A673 (cell line): ENCODE measurements at regions not wholly inside any gene's neighbourhood (a gene's known extent, or its start where the extent isn't known, plus 50 kb on each side); places are given as distances from the start of the nearest gene placed in this dataset.

Experiments
- BruUV-seq: library from RNA; stranded (reverse); fragments of 400-500 nt; replicated peaks from 2 replicates; lab custom pipeline; 2021; lab: Mats Ljungman, UMichigan
- CTCF ChIA-PET: fragments of 300-600 bp; sonication (Branson Sonifier 250); formaldehyde crosslinking; loops from one replicate; lab custom pipeline; 2022; ENCODE audit warnings: antibody characterized with exemption; lab: Charles Lee
- POLR2A ChIA-PET: fragments of 300-600 bp; sonication (Branson Sonifier 250); formaldehyde crosslinking; loops from one replicate; lab custom pipeline; 2022; ENCODE audit warnings: antibody characterized with exemption; ENCODE audit not compliant: low non-redundant PET; lab: Charles Lee
- DNase-seq: peaks from one replicate; pipeline ENCODE4 v3.0.0-alpha.2; 2015; ENCODE audit warnings: low spot score
- H3K27ac ChIP-seq: fragments of 200-600 bp; sonication (generic); 2 replicates; pipeline ENCODE4 v1.5.1; 2016; ENCODE audit warnings: mixed run types, low read depth, mild to moderate bottlenecking, mixed read lengths, antibody characterized with exemption, low read length; ENCODE audit not compliant: poor library complexity, severe bottlenecking
- H3K27me3 ChIP-seq: fragments of 200-600 bp; sonication (generic); replicated peaks from 2 replicates; pipeline ENCODE4 v1.6.1; 2017; ENCODE audit warnings: mixed run types, low read depth, mild to moderate bottlenecking, mixed read lengths, antibody characterized with exemption, low read length; ENCODE audit not compliant: insufficient read depth, poor library complexity
- H3K36me3 ChIP-seq: fragments of 200-600 bp; sonication (generic); 2 replicates; pipeline ENCODE4 v1.6.1; 2016; ENCODE audit warnings: mixed run types, mild to moderate bottlenecking, mixed read lengths, antibody characterized with exemption, low read length; ENCODE audit not compliant: insufficient read depth, poor library complexity, severe bottlenecking
- H3K4me1 ChIP-seq: fragments of 200-600 bp; sonication (generic); 2 replicates; pipeline ENCODE4 v1.6.1; 2017; ENCODE audit warnings: mixed run types, mild to moderate bottlenecking, mixed read lengths, antibody characterized with exemption, low read length; ENCODE audit not compliant: insufficient read depth, poor library complexity, severe bottlenecking
- H3K4me3 ChIP-seq: fragments of 200-600 bp; sonication (generic); 2 replicates; pipeline ENCODE4 v1.5.1; 2016; ENCODE audit warnings: low read depth, mixed run types, mild to moderate bottlenecking, mixed read lengths, low read length; ENCODE audit not compliant: poor library complexity, severe bottlenecking
- H3K9me3 ChIP-seq: fragments of 200-600 bp; sonication (generic); 2 replicates; pipeline ENCODE4 v1.6.1; 2016; ENCODE audit warnings: mixed run types, low read depth, mild to moderate bottlenecking, mixed read lengths, antibody characterized with exemption, low read length; ENCODE audit not compliant: poor library complexity, severe bottlenecking
- CTCF ChIP-seq: fragments of 300-800, 200-600 bp; sonication (generic); conservative IDR thresholded peaks from 2 replicates; pipeline ENCODE4 v1.5.1; 2017; ENCODE audit warnings: low read depth, mild to moderate bottlenecking, antibody characterized with exemption, low read length, moderate library complexity, mixed read lengths
- EZH2 ChIP-seq: fragments of 200-600 bp; sonication (generic); IDR thresholded peaks from 2 replicates; pipeline ENCODE4 v1.6.1; 2017; ENCODE audit warnings: borderline replicate concordance, low read depth, mild to moderate bottlenecking, mixed read lengths, antibody characterized with exemption, low read length; ENCODE audit not compliant: poor library complexity, severe bottlenecking
- intact Hi-C: fragments of 100-400 bp; cut with micrococcal nuclease; formaldehyde crosslinking; loops from one replicate; pipeline ENCODE4 v1.10.0; 2022; ENCODE audit not compliant: unreplicated experiment

- ChIA-PET CTCF (no interaction called here), POLR2A (no interaction called here)
- H3K4me3 ChIP-seq = no peak overlapping the region
- no peaks in the 10 kb centered on the region for H3K9me3 ChIP-seq
- no peak for DNase-seq
- BruUV-seq = no TSS peak
- H3K27me3 ChIP-seq = no peaks in the 10 kb centered on the region
- no peak for TF ChIP-seq CTCF
- no peak for TF ChIP-seq EZH2
- H3K27ac ChIP-seq = no peak overlapping the region
- H3K36me3 ChIP-seq = no peaks in the 10 kb centered on the region
- intact Hi-C loops = no loop called here
- H3K4me1 ChIP-seq = no peaks in the 10 kb centered on the region
These were observed 647.8 kb upstream of the ACO1 start for GRCh38 chr9:31736581-31737179.

- TF ChIP-seq CTCF (no peak), EZH2 (no peak)
- ChIA-PET CTCF (no interaction called here), POLR2A (no interaction called here)
- Histone ChIP-seq H3K9me3 (no peaks in the 10 kb centered on the region), H3K27me3 (no peaks in the 10 kb centered on the region), H3K4me3 (no peak overlapping the region), H3K27ac (no peak overlapping the region), H3K36me3 (no peaks in the 10 kb centered on the region), H3K4me1 (no peaks in the 10 kb centered on the region)
- intact Hi-C loops = no loop called here
- no peak for DNase-seq
- no TSS peak for BruUV-seq
These were observed 643.7 kb upstream of the ACO1 start for GRCh38 chr9:31740705-31741104.

GRCh38 chr9:31744589-31744988, 639.9 kb upstream of the ACO1 start:
- Histone ChIP-seq H3K4me1 (no peaks in the 10 kb centered on the region), H3K27me3 (no peaks in the 10 kb centered on the region), H3K27ac (no peak overlapping the region), H3K4me3 (no peak overlapping the region), H3K36me3 (no peaks in the 10 kb centered on the region), H3K9me3 (no peaks in the 10 kb centered on the region)
- TF ChIP-seq EZH2 (no peak), CTCF (no peak)
- BruUV-seq = no TSS peak
- ChIA-PET CTCF (no interaction called here), POLR2A (no interaction called here)
- no peak for DNase-seq
- intact Hi-C loops = no loop called here
